Transverse colon (tissue), 4 donors: ENCODE measurements at regions not wholly inside any gene's neighbourhood (a gene's known extent, or its start where the extent isn't known, plus 50 kb on each side); places are given as distances from the start of the nearest gene placed in this dataset.

Experiments
- DNase-seq: peaks from one replicate; pipeline ENCODE4 v3.0.0-alpha.2; 2019
- H3K27ac ChIP-seq, 4 donors: fragments of 200-600 bp; sonication (generic); 2 replicates each; pipeline ENCODE4 v1.5.1; 2016 to 2018; ENCODE audit warnings: inconsistent platforms in 4 of 4
- H3K27me3 ChIP-seq: fragments of 200-600 bp; sonication (generic); 2 replicates; pipeline ENCODE4 v1.5.1; 2017; ENCODE audit warnings: inconsistent platforms
- H3K36me3 ChIP-seq, 4 donors: fragments of 200-600 bp; sonication (generic); 2 replicates each; pipeline ENCODE4 v1.5.1; 2017 to 2019; ENCODE audit warnings: inconsistent platforms in 4 of 4
- H3K4me1 ChIP-seq, 4 donors: fragments of 200-600 bp; sonication (generic); 2 replicates each; pipeline ENCODE4 v1.5.1; 2017 to 2020; ENCODE audit warnings: inconsistent platforms in 4 of 4
- H3K4me3 ChIP-seq, 4 donors: fragments of 200-600 bp; sonication (generic); 1 replicate in 1 of 4; 2 replicates in 3 of 4; pipeline versions ENCODE4 v1.5.1 to v1.6.1; 2017 to 2019; ENCODE audit warnings: inconsistent platforms in 4 of 4
- H3K9me3 ChIP-seq, 2 donors: fragments of 200-600 bp; sonication (generic); 2 replicates each; pipeline ENCODE4 v1.5.1; 2017 to 2019; ENCODE audit warnings: inconsistent platforms in 2 of 2
- CTCF ChIP-seq, 5 experiments: fragments of 200-600 bp in 3 of 5; fragments of 450-650 bp in 2 of 5; sonication (generic) in 3 of 5; IDR thresholded peaks; 1 replicate in 2 of 5; 2 replicates in 3 of 5; pipeline ENCODE4 v1.5.1; 2016 to 2017; ENCODE audit warnings: antibody characterized with exemption in 5 of 5, inconsistent platforms in 3 of 5, mild to moderate bottlenecking in 2 of 5, moderate library complexity in 1 of 5
- EP300 ChIP-seq: sonication (generic); formaldehyde crosslinking; IDR thresholded peaks from one replicate; pipeline ENCODE4 v1.6.1; 2017; ENCODE audit warnings: antibody characterized with exemption, low read depth
- POLR2A ChIP-seq: fragments of 450-650 bp; IDR thresholded peaks from one replicate; pipeline ENCODE4 v1.6.1; 2016; ENCODE audit warnings: antibody characterized with exemption, mild to moderate bottlenecking, moderate library complexity
- POLR2AphosphoS5 ChIP-seq, 3 donors: sonication (generic); formaldehyde crosslinking; IDR thresholded peaks; one replicate each; pipeline ENCODE4 v1.6.1; 2016; ENCODE audit warnings: antibody characterized with exemption in 3 of 3
- WGBS, 2 donors: methylation state at CpG; one replicate each; pipeline ENCODE4 v1.1.5; 2018; ENCODE audit warnings: low coverage in 1 of 2; 5-methylcytosine and 5-hydroxymethylcytosine counted together
- in situ Hi-C, 4 donors: fragments of 200-750 bp; cut with MboI; loops; one replicate each; pipeline versions ENCODE4 v1.15.0 to v1.15.1; 2017; ENCODE audit warnings: low sequenced_read_pairs in 3 of 4, low pct_ligation_motif_present in 1 of 4, low pct_unique_long_range_greater_than_20kb in 1 of 4
- intact Hi-C: fragments of 100-400 bp; cut with DNase I; formaldehyde crosslinking; loops from one replicate; pipeline ENCODE4 v1.15.1; 2023; ENCODE audit warnings: low total_unique reads

- no peaks in the 10 kb centered on the region for H3K4me1 ChIP-seq
- H3K36me3 ChIP-seq: no peaks in the 10 kb centered on the region
- no peak overlapping the region for H3K27ac ChIP-seq
- TF ChIP-seq EP300: no peak
- TF ChIP-seq CTCF (IDR thresholded peaks at IDR 0.05): no peak
- TF ChIP-seq POLR2AphosphoS5 (IDR thresholded peaks at IDR 0.05): no peak
- no peak for TF ChIP-seq POLR2A
- no peak overlapping the region for H3K4me3 ChIP-seq
- DNase-seq: no peak
- intact Hi-C loops: no loop called here
- WGBS, 2 donors: 59 to 67% methylated on average over 1 of the region's 1 CpG
- no peaks in the 10 kb centered on the region for H3K27me3 ChIP-seq
- in situ Hi-C loops: no loop called here
- H3K9me3 ChIP-seq: no peaks in the 10 kb centered on the region
Measured at GRCh38 chr1:191953526-191953925, 204.7 kb upstream of the RGS18 start.

GRCh38 chr1:191959856-191960255 is 198.4 kb upstream of the RGS18 start:
- Histone ChIP-seq H3K4me3 (no peak overlapping the region), H3K4me1 (no peaks in the 10 kb centered on the region), H3K27me3 (no peaks in the 10 kb centered on the region), H3K9me3 (no peaks in the 10 kb centered on the region), H3K36me3 (no peaks in the 10 kb centered on the region), H3K27ac (no peak overlapping the region)
- in situ Hi-C loops (no loop called here), intact Hi-C loops (no loop called here)
- no peak for TF ChIP-seq POLR2AphosphoS5 (IDR thresholded peaks at IDR 0.05)
- TF ChIP-seq CTCF (IDR thresholded peaks at IDR 0.05): no peak
- no peak for TF ChIP-seq POLR2A
- TF ChIP-seq EP300: no peak
- no peak for DNase-seq
- WGBS, 2 donors: 73 to 84% methylated on average over 4 of the region's 4 CpGs

- H3K4me3 ChIP-seq: no peak overlapping the region
- intact Hi-C loops: no loop called here
- DNase-seq: no peak
- H3K27me3 ChIP-seq: no peaks in the 10 kb centered on the region
- in situ Hi-C loops: no loop called here
- no peak overlapping the region for H3K27ac ChIP-seq
- H3K4me1 ChIP-seq: no peaks in the 10 kb centered on the region
- TF ChIP-seq EP300 (no peak), POLR2A (no peak), CTCF (IDR thresholded peaks at IDR 0.05) (no peak), POLR2AphosphoS5 (IDR thresholded peaks at IDR 0.05) (no peak)
- no peaks in the 10 kb centered on the region for H3K9me3 ChIP-seq
- H3K36me3 ChIP-seq: no peaks in the 10 kb centered on the region
- 71 to 75% methylated on average over 2 of the region's 2 CpGs for WGBS, 2 donors
Measured at GRCh38 chr1:191963286-191963685, 195.0 kb upstream of the RGS18 start.

- no peak for DNase-seq
- Histone ChIP-seq H3K4me1 (no peaks in the 10 kb centered on the region), H3K27ac (no peak overlapping the region), H3K9me3 (no peaks in the 10 kb centered on the region), H3K27me3 (no peaks in the 10 kb centered on the region), H3K4me3 (no peak overlapping the region), H3K36me3 (no peaks in the 10 kb centered on the region)
- intact Hi-C loops: no loop called here
- in situ Hi-C loops: no loop called here
- 43 to 48% methylated on average over 3 of the region's 3 CpGs for WGBS, 2 donors
- no peak for TF ChIP-seq EP300
Measured at GRCh38 chr1:191963781-191964455, 194.3 kb upstream of the RGS18 start.

GRCh38 chr1:191969290-191969689 is 189.0 kb upstream of the RGS18 start:
- 75 to 86% methylated on average over 5 of the region's 5 CpGs for WGBS, 2 donors
- in situ Hi-C loops: no loop called here
- H3K27ac ChIP-seq: no peak overlapping the region
- H3K9me3 ChIP-seq: no peaks in the 10 kb centered on the region
- no peaks in the 10 kb centered on the region for H3K27me3 ChIP-seq
- no peak for DNase-seq
- intact Hi-C loops: no loop called here
- H3K36me3 ChIP-seq: no peaks in the 10 kb centered on the region
- no peak overlapping the region for H3K4me3 ChIP-seq
- TF ChIP-seq CTCF (IDR thresholded peaks at IDR 0.05) (no peak), EP300 (no peak), POLR2AphosphoS5 (IDR thresholded peaks at IDR 0.05) (no peak)
- H3K4me1 ChIP-seq: no peaks in the 10 kb centered on the region
